HCT116 (cell line): ENCODE measurements at regions not wholly inside any gene's neighbourhood (a gene's known extent, or its start where the extent isn't known, plus 50 kb on each side); places are given as distances from the start of the nearest gene placed in this dataset.

ENCODE experiments used
- ATAC-seq: fragments of 200-7000 bp; cut with Tn5 transposase; 2 replicates; pipeline ENCODE4 v1.9.1; 2020; ENCODE audit warnings: mild to moderate bottlenecking, moderate library complexity
- BruUV-seq: library from RNA; stranded (reverse); fragments of 400-500 nt; replicated peaks from 2 replicates; lab custom pipeline; 2021; lab: Mats Ljungman, UMichigan
- CTCF ChIA-PET: fragments of 300-600 bp; sonication (Branson Sonifier 250); formaldehyde crosslinking; loops from one replicate; lab custom pipeline; 2021; ENCODE audit warnings: antibody characterized with exemption; lab: Charles Lee
- POLR2A ChIA-PET: fragments of 300-600, 350-600 bp; sonication (Branson Sonifier 250); formaldehyde crosslinking; loops from one replicate; lab custom pipeline; 2021; ENCODE audit warnings: antibody characterized with exemption; lab: Charles Lee
- RAD21 ChIA-PET, 2 experiments: fragments of 300-600 bp; sonication (Branson Sonifier 250); formaldehyde crosslinking; loops; one replicate each; lab custom pipeline; 2023; ENCODE audit warnings: low total read pairs in 2 of 2; ENCODE audit not compliant: uncharacterized antibody in 2 of 2, unreplicated experiment in 2 of 2, low non-redundant PET in 1 of 2; lab: Charles Lee
- DNase-seq: peaks from one replicate; pipeline ENCODE4 v3.0.0-alpha.2; 2010; ENCODE audit warnings: low read depth, low spot score
- H2AFZ ChIP-seq: fragments of 200-600 bp; shearing (Covaris generic), sonication (generic); 2 replicates; pipeline ENCODE4 v1.6.1; 2017; ENCODE audit warnings: low read depth, mixed run types, mixed read lengths, antibody characterized with exemption, low read length; ENCODE audit not compliant: poor library complexity, severe bottlenecking
- H3K27ac ChIP-seq: 2 replicates; pipeline ENCODE4 v1.5.1; 2012; ENCODE audit warnings: low read depth, low read length
- H3K27me3 ChIP-seq: fragments of 200-600 bp; sonication (generic); 2 replicates; pipeline ENCODE4 v1.6.1; 2016; ENCODE audit warnings: mixed run types, low read length, mixed read lengths; ENCODE audit not compliant: insufficient read depth
- H3K36me3 ChIP-seq, 2 experiments: fragments of 200-500 bp in 1 of 2; fragments of 200-600 bp in 1 of 2; sonication (Bioruptor generic) in 1 of 2; sonication (generic) in 1 of 2; 2 replicates each; pipeline versions ENCODE4 v1.5.1 to v1.6.1; 2014 to 2016; ENCODE audit warnings: low read length in 2 of 2, inconsistent platforms in 1 of 2, mixed read lengths in 1 of 2, mixed run types in 1 of 2; ENCODE audit not compliant: insufficient read depth in 2 of 2, control insufficient read depth in 1 of 2
- H3K4me1 ChIP-seq, 2 experiments: fragments of 200-600 bp in 1 of 2; sonication (generic) in 1 of 2; 2 replicates each; pipeline versions ENCODE4 v1.5.1 to v1.6.1; 2012 to 2017; ENCODE audit warnings: low read length in 2 of 2, inconsistent platforms in 1 of 2, mild to moderate bottlenecking in 1 of 2, mixed read lengths in 1 of 2, mixed run types in 1 of 2, moderate library complexity in 1 of 2; ENCODE audit not compliant: insufficient read depth in 2 of 2, control insufficient read depth in 1 of 2
- H3K4me2 ChIP-seq: fragments of 200-600 bp; sonication (generic); 2 replicates; pipeline ENCODE4 v1.6.1; 2017; ENCODE audit warnings: mixed run types, low read length, mixed read lengths
- H3K4me3 ChIP-seq, 2 experiments: fragments of 200-600 bp in 1 of 2; sonication (generic) in 1 of 2; replicated peaks in 1 of 2; 2 replicates each; pipeline ENCODE4 v1.5.1; 2011 to 2016; ENCODE audit warnings: low read length in 2 of 2, control low read depth in 1 of 2, low read depth in 1 of 2, mild to moderate bottlenecking in 1 of 2, mixed read lengths in 1 of 2, mixed run types in 1 of 2
- H3K79me2 ChIP-seq: fragments of 200-600 bp; sonication (generic); 2 replicates; pipeline ENCODE4 v1.6.1; 2017; ENCODE audit warnings: mild to moderate bottlenecking, mixed run types, low read length, moderate library complexity, mixed read lengths; ENCODE audit not compliant: insufficient read depth
- H3K9ac ChIP-seq: fragments of 200-600 bp; sonication (generic); 2 replicates; pipeline ENCODE4 v1.6.1; 2016; ENCODE audit warnings: low read length, mixed read lengths
- H3K9me2 ChIP-seq: fragments of 200-600 bp; sonication (generic), shearing (Covaris generic); 2 replicates; pipeline ENCODE4 v1.6.1; 2017; ENCODE audit warnings: mixed run types, mild to moderate bottlenecking, moderate library complexity; ENCODE audit not compliant: insufficient read depth
- H3K9me3 ChIP-seq, 2 experiments: fragments of 200-500 bp in 1 of 2; fragments of 200-600 bp in 1 of 2; sonication (Bioruptor generic) in 1 of 2; sonication (generic) in 1 of 2; 2 replicates each; pipeline ENCODE4 v1.6.1; 2014 to 2017; ENCODE audit warnings: low read length in 2 of 2, mixed read lengths in 2 of 2, inconsistent platforms in 1 of 2, low read depth in 1 of 2, mild to moderate bottlenecking in 1 of 2, mixed run types in 1 of 2, moderate library complexity in 1 of 2; ENCODE audit not compliant: control insufficient read depth in 1 of 2, insufficient read depth in 1 of 2
- H4K20me1 ChIP-seq: fragments of 200-600 bp; sonication (generic), shearing (Covaris generic); 2 replicates; pipeline ENCODE4 v1.6.1; 2017; ENCODE audit warnings: mixed run types, mild to moderate bottlenecking, moderate library complexity; ENCODE audit not compliant: insufficient read depth
- ATF3 ChIP-seq: IDR thresholded peaks from 2 replicates; pipeline ENCODE4 v1.6.1; 2012
- CEBPB ChIP-seq: IDR thresholded peaks from 2 replicates; pipeline ENCODE4 v1.6.1; 2012; ENCODE audit warnings: low read depth
- CTCF ChIP-seq, 3 experiments: fragments of 200-600 bp in 1 of 3; sonication (generic) in 1 of 3; IDR thresholded peaks in 2 of 3; conservative IDR thresholded peaks in 1 of 3; 2 replicates each; pipeline ENCODE4 v1.5.1; 2012 to 2017; ENCODE audit warnings: low read depth in 2 of 3, low read length in 2 of 3, antibody characterized with exemption in 1 of 3, borderline replicate concordance in 1 of 3, control low read depth in 1 of 3, mild to moderate bottlenecking in 1 of 3, mixed read lengths in 1 of 3, mixed run types in 1 of 3, moderate library complexity in 1 of 3; ENCODE audit not compliant: insufficient read depth in 1 of 3
- EGR1 ChIP-seq: IDR thresholded peaks from 2 replicates; pipeline ENCODE4 v1.6.1; 2012; ENCODE audit warnings: low read depth
- ELF1 ChIP-seq: IDR thresholded peaks from 2 replicates; pipeline ENCODE4 v1.6.1; 2012; ENCODE audit warnings: low read depth, borderline replicate concordance
- EZH2 ChIP-seq: fragments of 200-600 bp; sonication (generic); IDR thresholded peaks from 2 replicates; pipeline ENCODE4 v1.6.1; 2017; ENCODE audit warnings: antibody characterized with exemption, mixed run types
- EZH2phosphoT487 ChIP-seq: fragments of 200-600 bp; IDR thresholded peaks from 2 replicates; pipeline ENCODE4 v1.6.1; 2018; ENCODE audit warnings: antibody characterized with exemption, borderline replicate concordance
- FOSL1 ChIP-seq: IDR thresholded peaks from 2 replicates; pipeline ENCODE4 v1.6.1; 2012; ENCODE audit warnings: low read depth
- JUND ChIP-seq: IDR thresholded peaks from 2 replicates; pipeline ENCODE4 v1.6.1; 2012
- MAX ChIP-seq: IDR thresholded peaks from 2 replicates; pipeline ENCODE4 v1.6.1; 2012
- POLR2A ChIP-seq: IDR thresholded peaks from 2 replicates; pipeline ENCODE4 v1.7.0; 2011; ENCODE audit warnings: borderline replicate concordance; ENCODE audit not compliant: insufficient read depth, insufficient read length; ENCODE audit errors: extremely low read depth
- POLR2AphosphoS5 ChIP-seq: IDR thresholded peaks from 2 replicates; pipeline ENCODE4 v1.6.1; 2011; ENCODE audit warnings: mild to moderate bottlenecking, low read depth, low read length, moderate library complexity
- RAD21 ChIP-seq: IDR thresholded peaks from 2 replicates; pipeline ENCODE4 v1.6.1; 2012; ENCODE audit warnings: low read depth, mild to moderate bottlenecking
- SIN3A ChIP-seq: IDR thresholded peaks from 2 replicates; pipeline ENCODE4 v1.6.1; 2012; ENCODE audit warnings: low read depth
- SP1 ChIP-seq: IDR thresholded peaks from 2 replicates; pipeline ENCODE4 v1.6.1; 2012; ENCODE audit warnings: low read depth
- SRF ChIP-seq: IDR thresholded peaks from 2 replicates; pipeline ENCODE4 v1.6.1; 2012; ENCODE audit warnings: low read depth
- TCF7L2 ChIP-seq: IDR thresholded peaks from 2 replicates; pipeline ENCODE4 v1.7.0; 2011; ENCODE audit warnings: borderline replicate concordance, inconsistent platforms; ENCODE audit not compliant: insufficient read depth, insufficient read length; ENCODE audit errors: extremely low read depth
- ZFX ChIP-seq: fragments of 450-650 bp; IDR thresholded peaks from 2 replicates; pipeline ENCODE4 v1.6.1; 2017
- ZNF274 ChIP-seq: fragments of 200-500 bp; sonication (Bioruptor generic); IDR thresholded peaks from 2 replicates; pipeline ENCODE4 v1.6.1; 2014; ENCODE audit warnings: mild to moderate bottlenecking, low read depth, low read length, inconsistent platforms
- intact Hi-C: fragments of 100-400 bp; cut with micrococcal nuclease; formaldehyde crosslinking; loops from 2 replicates; pipeline ENCODE4 v1.10.0; 2022

DNA sequence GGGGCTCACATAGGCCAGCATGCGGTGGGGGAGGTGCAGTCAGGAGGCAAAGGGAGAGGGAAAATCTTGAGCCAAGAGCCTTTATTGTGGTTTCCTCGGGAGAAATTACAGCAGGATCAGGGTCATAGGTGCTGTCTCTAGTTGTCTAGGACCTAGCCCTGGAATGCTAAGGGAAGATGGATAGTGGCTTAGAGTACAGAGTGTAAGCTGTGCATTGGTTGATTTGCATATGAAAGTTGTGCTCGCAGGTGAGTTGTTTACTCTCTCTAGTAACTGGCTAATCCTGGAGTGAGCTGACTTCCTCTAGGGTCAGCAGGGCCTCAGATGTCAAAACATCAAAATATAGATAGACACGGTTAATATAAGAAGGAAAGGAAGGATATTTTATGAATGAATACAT, 877.7 kb downstream of the TLE4 start:
- TF ChIP-seq EZH2phosphoT487 (no peak), RAD21 (no peak), TCF7L2 (no peak), ZFX (no peak)
- H4K20me1 ChIP-seq, result no peaks in the 10 kb centered on the region
- H3K36me3 ChIP-seq, result no peaks in the 10 kb centered on the region
- no peaks in the 10 kb centered on the region for H3K27me3 ChIP-seq
- no peaks in the 10 kb centered on the region for H3K9me2 ChIP-seq
- peaks cover 5 to 6% of the 10 kb centered on the region in 2 experiments; a peak in 2 of 4 replicates for H3K9me3 ChIP-seq
- no peak overlapping the region for H3K9ac ChIP-seq
- H3K4me1 ChIP-seq, result no peaks in the 10 kb centered on the region
- CTCF ChIA-PET, result no interaction called here
- no peak overlapping the region for H3K27ac ChIP-seq
- BruUV-seq, result no TSS peak
- RAD21 ChIA-PET, result no interaction called here
- POLR2A ChIA-PET, result no interaction called here
- no peak overlapping the region for H2AFZ ChIP-seq
- intact Hi-C loops, result no loop called here
- H3K79me2 ChIP-seq, result no peaks in the 10 kb centered on the region
- no peak overlapping the region for H3K4me2 ChIP-seq
- no peak for DNase-seq
- no peak overlapping the region for H3K4me3 ChIP-seq
- no peak for ATAC-seq

GRCh38 chr9:80448996-80449395, 877.2 kb downstream of the TLE4 start:
- H3K27me3 ChIP-seq, result no peaks in the 10 kb centered on the region
- TF ChIP-seq RAD21, result no peak
- no peak for TF ChIP-seq POLR2AphosphoS5
- TF ChIP-seq ELF1, result no peak
- TF ChIP-seq FOSL1, result no peak
- TF ChIP-seq ZFX, result no peak
- TF ChIP-seq EZH2, result no peak
- no peak for TF ChIP-seq ZNF274
- TF ChIP-seq EZH2phosphoT487, result no peak
- no peak for TF ChIP-seq CEBPB
- TF ChIP-seq EGR1, result no peak
- no peak for TF ChIP-seq SRF
- no peak for TF ChIP-seq JUND
- no peak for TF ChIP-seq MAX
- TF ChIP-seq TCF7L2, result no peak
- no peak for TF ChIP-seq SIN3A
- no peak for TF ChIP-seq ATF3
- no peak for TF ChIP-seq SP1
- no peak for TF ChIP-seq CTCF (IDR thresholded peaks at IDR 0.05 in 2 of 3, conservative IDR thresholded peaks at IDR 0.05 in 1 of 3; ENCODE audit: borderline replicate concordance in 1 of 3, insufficient read depth in 1 of 3, low read depth in 2 of 3, low read length in 2 of 3)
- no peak for TF ChIP-seq POLR2A

More at GRCh38 chr9:80448996-80449395, 877.2 kb downstream of the TLE4 start:
- Histone ChIP-seq H3K79me2 (no peaks in the 10 kb centered on the region), H3K4me2 (no peak overlapping the region), H3K27ac (no peak overlapping the region), H3K9ac (no peak overlapping the region), H3K4me3 (no peak overlapping the region), H3K36me3 (no peaks in the 10 kb centered on the region), H4K20me1 (no peaks in the 10 kb centered on the region), H3K4me1 (no peaks in the 10 kb centered on the region), H3K9me2 (no peaks in the 10 kb centered on the region), H2AFZ (no peak overlapping the region), H3K9me3 (peaks cover 5 to 6% of the 10 kb centered on the region in 2 experiments; a peak in 2 of 4 replicates)
- DNase-seq, result no peak
- no peak for ATAC-seq
- POLR2A ChIA-PET, result no interaction called here
- CTCF ChIA-PET, result no interaction called here
- RAD21 ChIA-PET, result no interaction called here
- BruUV-seq, result no TSS peak
- intact Hi-C loops, result no loop called here
